ENCODE measurements at regions not wholly inside any gene's neighbourhood (a gene's known extent, or its start where the extent isn't known, plus 50 kb on each side); places are given as distances from the start of the nearest gene placed in this dataset.

- H3K9me3 ChIP-seq (ENCODE audit: control insufficient read depth in 1 of 2, low read length in 2 of 2), result no peaks in the 10 kb centered on the region
- H3K4me1 ChIP-seq (ENCODE audit: control insufficient read depth in 1 of 2, insufficient read depth in 2 of 2, low read length in 2 of 2), result no peaks in the 10 kb centered on the region
- no peaks in the 10 kb centered on the region for H3K27me3 ChIP-seq (ENCODE audit: low read depth, low read length)
- no peaks in the 10 kb centered on the region for H3K36me3 ChIP-seq (ENCODE audit: control insufficient read depth in 1 of 2, insufficient read depth in 2 of 2, low read length in 2 of 2)
- H3K27ac ChIP-seq (ENCODE audit: low read length), result no peak overlapping the region
- no peak overlapping the region for H3K4me3 ChIP-seq (ENCODE audit: low read depth in 1 of 2, low read length in 2 of 2)
These were observed 81.2 kb downstream of the RBFOX3 start for GRCh38 chr17:79529661-79530081.

DNA sequence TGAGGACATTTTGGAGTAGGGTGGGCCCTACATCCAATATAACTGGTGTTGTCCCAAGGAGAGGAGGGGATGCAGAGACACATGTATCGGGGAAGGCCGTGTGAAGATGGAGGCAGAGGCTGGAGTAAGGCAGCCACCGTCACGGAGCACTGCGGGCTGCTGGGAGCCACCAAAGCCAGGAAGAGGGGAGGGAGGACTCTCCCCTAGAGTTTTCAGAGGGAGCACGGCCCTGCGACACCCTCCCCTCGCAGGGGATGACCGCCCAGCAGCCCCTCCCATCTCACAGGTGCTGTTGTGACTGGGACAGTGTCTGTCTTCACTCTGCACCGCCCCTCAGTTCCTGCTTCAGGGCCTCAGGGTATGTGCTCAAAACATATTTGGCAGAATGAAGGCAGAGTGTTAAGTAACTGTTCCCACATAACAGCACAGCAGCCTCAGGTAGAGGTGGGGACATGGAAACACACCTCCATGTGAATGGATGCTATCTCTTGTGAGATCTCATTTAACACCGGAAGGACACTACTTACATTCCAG lies 82.2 kb downstream of the RBFOX3 start:
- Histone ChIP-seq H3K4me3 (ENCODE audit: low read depth in 1 of 2, low read length in 2 of 2) (no peak overlapping the region), H3K36me3 (ENCODE audit: control insufficient read depth in 1 of 2, insufficient read depth in 2 of 2, low read length in 2 of 2) (no peaks in the 10 kb centered on the region), H3K9me3 (ENCODE audit: control insufficient read depth in 1 of 2, low read length in 2 of 2) (no peaks in the 10 kb centered on the region), H3K4me1 (ENCODE audit: control insufficient read depth in 1 of 2, insufficient read depth in 2 of 2, low read length in 2 of 2) (no peaks in the 10 kb centered on the region), H3K27me3 (ENCODE audit: low read depth, low read length) (no peaks in the 10 kb centered on the region), H3K27ac (ENCODE audit: low read length) (no peak overlapping the region)

- Histone ChIP-seq H3K27me3 (ENCODE audit: low read depth, low read length) (no peaks in the 10 kb centered on the region), H3K27ac (ENCODE audit: low read length) (no peak overlapping the region), H3K4me1 (ENCODE audit: control insufficient read depth in 1 of 2, insufficient read depth in 2 of 2, low read length in 2 of 2) (no peaks in the 10 kb centered on the region), H3K36me3 (ENCODE audit: control insufficient read depth in 1 of 2, insufficient read depth in 2 of 2, low read length in 2 of 2) (no peaks in the 10 kb centered on the region), H3K9me3 (ENCODE audit: control insufficient read depth in 1 of 2, low read length in 2 of 2) (no peaks in the 10 kb centered on the region), H3K4me3 (ENCODE audit: low read depth in 1 of 2, low read length in 2 of 2) (no peak overlapping the region)
These were observed 83.5 kb downstream of the RBFOX3 start for GRCh38 chr17:79527306-79527705.

DNA sequence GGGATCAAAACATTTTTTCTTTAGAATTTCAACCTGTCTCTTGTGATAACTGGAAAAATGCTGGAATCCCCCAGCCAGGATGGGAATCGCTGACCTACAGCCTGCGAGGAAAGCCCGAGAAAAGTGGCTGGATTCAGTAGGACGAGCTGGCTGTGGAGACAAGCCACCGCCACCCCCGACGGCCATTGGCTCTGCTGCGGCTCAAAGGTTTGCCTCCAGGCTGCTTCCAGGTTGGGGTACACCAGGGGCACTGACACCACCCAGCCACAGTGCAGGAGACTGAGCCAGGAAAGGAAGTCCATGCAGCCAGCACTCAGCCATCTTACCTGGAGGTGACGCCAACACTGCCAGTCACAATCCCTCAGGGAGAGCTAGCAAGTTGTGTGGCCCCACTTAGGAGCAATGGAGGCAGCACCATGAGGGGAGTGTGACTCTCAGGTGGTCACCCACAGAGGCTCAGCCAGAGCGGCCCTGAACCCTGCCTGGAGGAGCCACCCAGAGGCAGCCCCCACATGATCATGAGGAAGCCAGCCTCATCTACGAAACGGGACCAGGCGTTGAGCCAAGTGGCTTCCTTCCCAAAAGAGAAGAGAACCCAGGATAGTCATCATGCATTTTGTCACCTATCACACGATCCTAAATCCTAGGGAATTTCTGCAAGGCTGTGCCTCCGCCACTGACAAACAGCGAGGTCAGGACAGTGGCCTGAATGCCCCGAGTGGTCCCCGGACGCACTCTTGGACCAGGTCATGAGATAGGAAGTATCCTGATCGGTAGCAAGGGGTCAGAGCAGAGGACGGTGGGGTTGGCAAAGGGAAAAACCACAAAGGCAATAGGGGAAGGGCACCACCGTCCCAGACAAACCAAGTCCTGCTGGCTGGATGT lies 84.8 kb downstream of the RBFOX3 start:
- Histone ChIP-seq H3K4me1 (ENCODE audit: control insufficient read depth in 1 of 2, insufficient read depth in 2 of 2, low read length in 2 of 2) (no peaks in the 10 kb centered on the region), H3K27ac (ENCODE audit: low read length) (no peak overlapping the region), H3K27me3 (ENCODE audit: low read depth, low read length) (no peaks in the 10 kb centered on the region), H3K4me3 (ENCODE audit: low read depth in 1 of 2, low read length in 2 of 2) (no peak overlapping the region), H3K9me3 (ENCODE audit: control insufficient read depth in 1 of 2, low read length in 2 of 2) (no peaks in the 10 kb centered on the region), H3K36me3 (ENCODE audit: control insufficient read depth in 1 of 2, insufficient read depth in 2 of 2, low read length in 2 of 2) (no peaks in the 10 kb centered on the region)

GRCh38 chr17:79524213-79525187 lies 86.4 kb downstream of the RBFOX3 start:
- no peaks in the 10 kb centered on the region for H3K27me3 ChIP-seq (ENCODE audit: low read depth, low read length)
- no peaks in the 10 kb centered on the region for H3K36me3 ChIP-seq (ENCODE audit: control insufficient read depth in 1 of 2, insufficient read depth in 2 of 2, low read length in 2 of 2)
- H3K4me1 ChIP-seq (ENCODE audit: control insufficient read depth in 1 of 2, insufficient read depth in 2 of 2, low read length in 2 of 2), result peaks cover 0 to 3% of the 10 kb centered on the region in 2 donors
- H3K27ac ChIP-seq (ENCODE audit: low read length), result no peak overlapping the region
- H3K9me3 ChIP-seq (ENCODE audit: control insufficient read depth in 1 of 2, low read length in 2 of 2), result no peaks in the 10 kb centered on the region
- H3K4me3 ChIP-seq (ENCODE audit: low read depth in 1 of 2, low read length in 2 of 2), result no peak overlapping the region

DNA sequence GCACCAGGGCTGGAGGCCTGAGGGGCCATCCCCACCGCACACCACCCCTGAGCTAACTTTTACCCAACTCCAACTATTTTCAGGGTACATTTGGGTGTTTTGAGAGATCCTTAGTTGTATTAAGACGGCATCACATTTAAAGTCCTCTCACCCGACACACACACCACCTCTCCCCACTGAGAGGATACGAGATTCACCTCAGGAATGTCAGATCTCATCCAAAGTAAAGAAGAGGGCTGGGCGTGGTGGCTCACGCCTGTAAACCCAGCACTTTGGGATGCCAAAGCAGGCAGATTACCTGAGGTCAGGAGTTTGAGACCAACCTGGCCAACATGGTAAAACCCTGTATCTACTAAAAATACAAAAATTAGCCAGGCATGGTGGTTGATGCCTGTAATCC lies 88.4 kb downstream of the RBFOX3 start:
- Histone ChIP-seq H3K27me3 (ENCODE audit: low read depth, low read length) (no peaks in the 10 kb centered on the region), H3K9me3 (ENCODE audit: control insufficient read depth in 1 of 2, low read length in 2 of 2) (no peaks in the 10 kb centered on the region), H3K4me3 (ENCODE audit: low read depth in 1 of 2, low read length in 2 of 2) (no peak overlapping the region), H3K36me3 (ENCODE audit: control insufficient read depth in 1 of 2, insufficient read depth in 2 of 2, low read length in 2 of 2) (no peaks in the 10 kb centered on the region), H3K4me1 (ENCODE audit: control insufficient read depth in 1 of 2, insufficient read depth in 2 of 2, low read length in 2 of 2) (peaks cover 0 to 13% of the 10 kb centered on the region in 2 donors), H3K27ac (ENCODE audit: low read length) (no peak overlapping the region)

DNA sequence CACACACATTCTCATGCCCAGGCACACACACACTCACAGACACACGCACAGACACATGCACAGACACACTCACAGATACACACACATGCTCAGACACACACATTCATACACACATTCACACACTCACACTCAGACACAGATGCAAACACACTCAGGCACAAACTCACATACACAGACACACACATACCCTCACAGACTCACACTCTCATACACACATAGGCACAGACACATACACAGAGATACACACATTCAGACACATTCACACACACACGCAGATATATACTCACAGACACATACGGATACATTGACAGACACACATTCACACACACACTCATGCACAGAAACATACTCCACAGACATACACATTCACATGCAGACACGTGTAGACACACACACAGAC lies 89.6 kb downstream of the RBFOX3 start:
- Histone ChIP-seq H3K4me3 (ENCODE audit: low read depth in 1 of 2, low read length in 2 of 2) (no peak overlapping the region), H3K4me1 (ENCODE audit: control insufficient read depth in 1 of 2, insufficient read depth in 2 of 2, low read length in 2 of 2) (peaks cover 0 to 13% of the 10 kb centered on the region in 2 donors), H3K27ac (ENCODE audit: low read length) (no peak overlapping the region), H3K27me3 (ENCODE audit: low read depth, low read length) (no peaks in the 10 kb centered on the region), H3K9me3 (ENCODE audit: control insufficient read depth in 1 of 2, low read length in 2 of 2) (no peaks in the 10 kb centered on the region), H3K36me3 (ENCODE audit: control insufficient read depth in 1 of 2, insufficient read depth in 2 of 2, low read length in 2 of 2) (no peaks in the 10 kb centered on the region)

DNA sequence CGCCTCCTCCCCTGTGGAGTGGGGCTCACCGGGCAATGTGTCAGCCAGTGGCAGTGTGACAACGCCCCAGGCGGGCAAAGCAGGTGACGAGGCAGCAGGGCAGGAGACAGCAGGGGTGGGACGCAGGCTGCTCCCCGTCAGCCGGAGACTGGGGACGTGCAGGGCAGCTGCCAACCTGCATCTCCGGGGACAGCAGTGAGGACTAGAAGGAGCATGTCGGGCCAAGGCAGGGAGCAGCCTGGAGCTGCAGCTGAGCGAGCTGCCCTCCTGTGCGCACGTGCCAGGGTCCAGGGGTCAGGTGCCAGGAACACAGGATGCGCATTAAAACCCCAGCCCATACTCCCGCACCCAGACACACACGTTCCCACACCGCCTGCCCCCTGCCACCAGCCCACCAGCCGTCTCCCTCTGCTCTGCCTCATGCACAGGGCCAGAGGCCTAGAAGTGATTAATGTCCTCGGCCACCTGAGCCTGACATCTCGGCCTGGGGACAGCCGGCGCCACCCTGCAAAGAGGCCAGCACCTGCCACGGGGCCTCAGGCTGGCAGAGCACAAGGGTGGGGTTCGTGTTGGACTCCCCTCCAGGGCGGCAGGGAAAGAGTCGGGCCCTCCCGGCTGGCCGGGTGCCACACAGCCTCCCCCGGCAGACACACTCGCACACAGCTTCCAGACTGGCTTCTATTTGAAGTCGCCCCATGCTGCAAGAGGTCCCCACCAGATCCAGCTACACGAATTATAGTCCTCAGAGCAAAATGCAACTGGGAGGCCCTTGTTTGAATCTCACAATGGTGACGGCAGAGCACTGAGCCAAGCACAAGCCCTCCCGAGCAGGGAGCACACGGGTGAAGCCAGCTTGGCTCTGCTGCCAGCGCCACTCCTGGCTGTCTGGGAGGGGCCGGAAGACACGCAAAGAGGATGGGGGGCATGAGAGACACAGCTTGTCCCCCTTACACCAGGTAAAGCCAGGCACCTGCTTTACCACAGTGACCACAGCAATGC lies 90.4 kb downstream of the RBFOX3 start:
- Histone ChIP-seq H3K9me3 (ENCODE audit: control insufficient read depth in 1 of 2, low read length in 2 of 2) (no peaks in the 10 kb centered on the region), H3K36me3 (ENCODE audit: control insufficient read depth in 1 of 2, insufficient read depth in 2 of 2, low read length in 2 of 2) (no peaks in the 10 kb centered on the region), H3K27ac (ENCODE audit: low read length) (no peak overlapping the region), H3K27me3 (ENCODE audit: low read depth, low read length) (no peaks in the 10 kb centered on the region), H3K4me1 (ENCODE audit: control insufficient read depth in 1 of 2, insufficient read depth in 2 of 2, low read length in 2 of 2) (peaks cover 0 to 13% of the 10 kb centered on the region in 2 donors), H3K4me3 (ENCODE audit: low read depth in 1 of 2, low read length in 2 of 2) (no peak overlapping the region)

- H3K27ac ChIP-seq (ENCODE audit: low read length), result no peak overlapping the region
- no peaks in the 10 kb centered on the region for H3K36me3 ChIP-seq (ENCODE audit: control insufficient read depth in 1 of 2, insufficient read depth in 2 of 2, low read length in 2 of 2)
- no peaks in the 10 kb centered on the region for H3K27me3 ChIP-seq (ENCODE audit: low read depth, low read length)
- no peak overlapping the region for H3K4me3 ChIP-seq (ENCODE audit: low read depth in 1 of 2, low read length in 2 of 2)
- no peaks in the 10 kb centered on the region for H3K9me3 ChIP-seq (ENCODE audit: control insufficient read depth in 1 of 2, low read length in 2 of 2)
- peaks cover 0 to 13% of the 10 kb centered on the region in 2 donors for H3K4me1 ChIP-seq (ENCODE audit: control insufficient read depth in 1 of 2, insufficient read depth in 2 of 2, low read length in 2 of 2)
These were observed 91.2 kb downstream of the RBFOX3 start for GRCh38 chr17:79519601-79520000.

All from muscle layer of duodenum (tissue), 2 donors.